Large intestine (tissue), 3 donors: ENCODE measurements at regions not wholly inside any gene's neighbourhood (a gene's known extent, or its start where the extent isn't known, plus 50 kb on each side); places are given as distances from the start of the nearest gene placed in this dataset.

ENCODE experiments used
- DNase-seq, 2 donors: peaks; one replicate each; pipeline versions ENCODE4 v3.0.0 to v3.0.0-alpha.2; 2013
- H3K27ac ChIP-seq: one replicate; pipeline ENCODE4 v1.5.1; 2013; ENCODE audit warnings: low read length
- H3K27me3 ChIP-seq: 2 replicates; pipeline ENCODE4 v1.6.1; 2013; ENCODE audit warnings: low read length; ENCODE audit not compliant: control insufficient read depth, insufficient read depth
- H3K36me3 ChIP-seq: 2 replicates; pipeline ENCODE4 v1.6.1; 2013; ENCODE audit warnings: low read length; ENCODE audit not compliant: control insufficient read depth, insufficient read depth
- H3K4me1 ChIP-seq: one replicate; pipeline ENCODE4 v1.6.1; 2013; ENCODE audit warnings: low read length; ENCODE audit not compliant: control insufficient read depth, insufficient read depth
- H3K4me3 ChIP-seq: one replicate; pipeline ENCODE4 v1.5.1; 2013; ENCODE audit warnings: low read length
- H3K9me3 ChIP-seq: one replicate; pipeline ENCODE4 v1.6.1; 2013; ENCODE audit warnings: mild to moderate bottlenecking, low read depth, low read length, moderate library complexity; ENCODE audit not compliant: control insufficient read depth
- WGBS: methylation state at CpG from one replicate; pipeline ENCODE4 v1.1.5; 2013; ENCODE audit warnings: low lambda C conversion rate; ENCODE audit not compliant: insufficient coverage; 5-methylcytosine and 5-hydroxymethylcytosine counted together

- Histone ChIP-seq H3K36me3 (no peaks in the 10 kb centered on the region), H3K27me3 (peaks cover 2% of the 10 kb centered on the region), H3K4me3 (no peak overlapping the region), H3K9me3 (no peaks in the 10 kb centered on the region), H3K27ac (no peak overlapping the region), H3K4me1 (no peaks in the 10 kb centered on the region)
- no peak for DNase-seq
- 100% methylated on average over 1 of the region's 3 CpGs for WGBS
These were observed 259.0 kb downstream of the PAX3 start for GRCh38 chr2:222039821-222040220.

DNA sequence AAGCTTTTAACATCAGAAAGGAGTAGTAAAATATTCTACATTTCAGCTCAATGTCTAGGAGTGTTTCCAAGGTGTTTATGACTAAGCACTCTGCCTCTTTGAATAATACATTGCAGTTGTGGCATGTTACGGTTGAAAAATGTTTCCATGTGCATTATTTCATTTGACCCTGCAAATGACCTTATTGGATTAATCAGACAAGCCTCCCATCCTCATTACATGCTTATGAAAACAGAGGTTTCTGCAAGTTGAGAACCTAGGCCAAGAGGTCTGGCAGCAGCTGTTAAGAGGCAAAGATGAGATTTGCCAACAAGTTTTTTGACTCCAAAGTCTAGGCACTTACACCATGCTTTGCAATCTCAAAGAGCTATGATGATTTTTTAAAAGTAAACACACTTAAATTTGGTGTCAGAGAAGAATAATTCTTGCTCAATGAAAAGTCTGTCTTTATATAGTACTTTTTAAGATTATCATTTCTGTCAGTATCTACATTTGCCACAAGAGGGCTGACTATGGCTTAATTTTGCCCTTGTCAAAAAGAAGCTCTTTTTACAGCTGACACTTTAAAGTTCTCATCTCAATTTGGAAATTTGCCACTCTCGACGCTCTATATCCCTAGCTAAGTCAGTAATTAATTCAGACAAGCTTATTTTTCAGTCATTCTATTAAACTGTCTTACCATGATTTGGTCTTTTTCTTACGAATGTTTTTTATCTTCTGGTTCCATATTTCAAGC lies 260.6 kb downstream of the PAX3 start:
- Histone ChIP-seq H3K27ac (no peak overlapping the region), H3K4me3 (no peak overlapping the region), H3K27me3 (no peaks in the 10 kb centered on the region), H3K4me1 (no peaks in the 10 kb centered on the region), H3K9me3 (no peaks in the 10 kb centered on the region), H3K36me3 (no peaks in the 10 kb centered on the region)
- DNase-seq: no peak
- 44% methylated on average over 3 of the region's 4 CpGs for WGBS

- no peaks in the 10 kb centered on the region for H3K36me3 ChIP-seq
- no peaks in the 10 kb centered on the region for H3K9me3 ChIP-seq
- DNase-seq: no peak
- H3K4me1 ChIP-seq: no peaks in the 10 kb centered on the region
- no peaks in the 10 kb centered on the region for H3K27me3 ChIP-seq
- WGBS: 100% methylated on average over 1 of the region's 3 CpGs
- no peak overlapping the region for H3K27ac ChIP-seq
- no peak overlapping the region for H3K4me3 ChIP-seq
These were observed 261.6 kb downstream of the PAX3 start for GRCh38 chr2:222037211-222037610.

GRCh38 chr2:222034058-222034457 lies 264.7 kb downstream of the PAX3 start:
- H3K27me3 ChIP-seq: no peaks in the 10 kb centered on the region
- no peaks in the 10 kb centered on the region for H3K4me1 ChIP-seq
- DNase-seq: no peak
- WGBS: 80% methylated on average over 1 of the region's 3 CpGs
- H3K27ac ChIP-seq: no peak overlapping the region
- no peaks in the 10 kb centered on the region for H3K9me3 ChIP-seq
- no peak overlapping the region for H3K4me3 ChIP-seq
- no peaks in the 10 kb centered on the region for H3K36me3 ChIP-seq

DNA sequence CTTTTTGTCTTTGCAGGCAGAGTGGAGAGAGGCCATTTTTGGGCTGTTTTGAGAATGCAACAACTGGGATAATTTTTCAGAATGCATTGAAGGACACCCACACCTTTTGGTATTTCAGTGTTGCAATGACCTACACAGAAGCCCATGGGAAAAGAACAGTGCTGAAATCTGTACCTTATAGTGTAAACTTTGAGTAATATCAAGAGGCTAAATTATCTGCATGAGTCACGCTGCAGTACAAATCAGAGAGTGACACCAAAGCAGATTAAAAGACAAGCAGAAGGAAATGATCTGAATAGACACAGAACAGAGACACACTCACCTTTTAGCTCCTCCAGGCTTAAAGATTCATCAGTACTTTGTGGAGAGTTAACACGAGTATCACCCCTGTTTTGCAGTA lies 265.3 kb downstream of the PAX3 start:
- H3K9me3 ChIP-seq: no peaks in the 10 kb centered on the region
- H3K27ac ChIP-seq: no peak overlapping the region

DNA sequence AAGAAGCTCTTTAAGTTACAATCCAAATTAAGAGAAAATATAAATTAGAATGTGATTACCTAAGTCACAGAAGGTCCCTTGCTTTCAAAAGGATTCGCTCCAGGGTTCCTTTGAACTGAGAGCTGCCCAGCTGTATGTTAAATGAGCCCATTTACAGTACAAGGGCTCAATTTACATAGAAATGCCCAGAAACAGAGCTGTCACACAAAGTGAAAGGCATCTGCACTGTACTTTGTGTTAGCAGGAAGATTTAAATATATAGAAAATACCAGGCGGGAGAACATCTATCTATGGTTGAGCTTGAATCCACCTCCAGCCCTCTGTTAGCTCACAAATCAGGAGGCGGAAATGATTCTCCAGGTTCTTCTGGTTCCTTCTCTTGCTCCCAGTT lies 272.9 kb downstream of the PAX3 start:
- peaks cover 9% of the 10 kb centered on the region for H3K27me3 ChIP-seq
- WGBS: 20% methylated on average over 1 of the region's 3 CpGs
- H3K27ac ChIP-seq: no peak overlapping the region
- H3K36me3 ChIP-seq: no peaks in the 10 kb centered on the region
- H3K4me3 ChIP-seq: no peak overlapping the region
- H3K9me3 ChIP-seq: no peaks in the 10 kb centered on the region
- no peak for DNase-seq
- no peaks in the 10 kb centered on the region for H3K4me1 ChIP-seq

More for the DNA sequence above, 265.3 kb downstream of the PAX3 start:
- Histone ChIP-seq H3K27me3 (no peaks in the 10 kb centered on the region), H3K4me1 (no peaks in the 10 kb centered on the region), H3K4me3 (no peak overlapping the region), H3K36me3 (no peaks in the 10 kb centered on the region)
- WGBS: 71% methylated on average over 1 of the region's 2 CpGs
- no peak for DNase-seq

DNA sequence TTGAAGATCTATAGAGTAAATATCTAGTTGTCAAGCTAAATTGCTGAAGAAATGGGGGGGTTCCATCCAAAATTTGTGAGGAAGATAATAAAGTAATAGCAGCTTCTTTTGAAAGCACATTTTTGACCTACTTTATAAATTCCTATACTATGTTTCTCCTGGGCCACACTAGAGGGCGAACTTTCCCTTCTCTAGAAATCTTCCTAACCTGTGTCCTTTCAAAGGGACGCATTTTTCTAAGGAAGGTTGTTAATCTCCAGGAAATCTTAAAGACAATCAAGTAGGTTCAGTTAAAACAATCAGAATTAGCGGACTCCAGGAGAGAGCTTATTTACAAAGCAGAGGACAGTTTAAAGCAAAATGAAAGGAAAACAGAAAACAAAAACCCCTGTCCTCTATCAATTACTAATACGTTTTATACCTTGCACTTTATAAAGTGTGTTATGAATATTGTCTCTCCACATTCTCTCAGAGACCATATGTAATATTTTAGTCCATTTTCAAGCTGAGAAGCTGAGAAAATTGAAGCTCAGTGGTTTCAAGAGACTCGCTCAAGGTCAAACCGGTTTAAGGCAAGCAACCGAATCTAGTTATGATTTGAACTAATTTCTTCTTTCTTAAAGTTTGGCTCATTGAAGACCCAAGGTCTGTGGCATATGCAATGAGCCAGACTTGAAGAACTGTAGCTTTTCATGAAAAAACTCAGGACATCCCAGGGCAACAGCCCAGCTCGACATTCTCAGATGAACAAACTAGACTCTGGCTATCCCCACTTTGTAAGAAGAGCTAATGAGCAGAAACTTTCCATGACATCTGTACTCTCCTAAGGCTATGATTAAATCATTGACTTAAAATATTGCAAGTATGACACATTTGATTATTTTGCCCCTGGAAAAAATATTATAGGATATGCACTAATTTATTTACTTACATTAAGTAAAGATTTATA lies 273.6 kb downstream of the PAX3 start:
- no peak overlapping the region for H3K27ac ChIP-seq
- DNase-seq: peak; percentile 3 to 22
- 0% methylated on average over 2 of the region's 8 CpGs for WGBS

GRCh38 chr2:222017252-222017850 lies 281.4 kb downstream of the PAX3 start:
- WGBS: 100% methylated on average over 1 of the region's 4 CpGs
- no peak for DNase-seq
- Histone ChIP-seq H3K36me3 (no peaks in the 10 kb centered on the region), H3K27me3 (no peaks in the 10 kb centered on the region), H3K9me3 (no peaks in the 10 kb centered on the region), H3K4me1 (no peaks in the 10 kb centered on the region), H3K4me3 (no peak overlapping the region), H3K27ac (no peak overlapping the region)

More for the DNA sequence above, 273.6 kb downstream of the PAX3 start:
- H3K4me3 ChIP-seq: no peak overlapping the region
- H3K36me3 ChIP-seq: no peaks in the 10 kb centered on the region
- no peaks in the 10 kb centered on the region for H3K9me3 ChIP-seq
- H3K27me3 ChIP-seq: peaks cover 9% of the 10 kb centered on the region
- no peaks in the 10 kb centered on the region for H3K4me1 ChIP-seq

DNA sequence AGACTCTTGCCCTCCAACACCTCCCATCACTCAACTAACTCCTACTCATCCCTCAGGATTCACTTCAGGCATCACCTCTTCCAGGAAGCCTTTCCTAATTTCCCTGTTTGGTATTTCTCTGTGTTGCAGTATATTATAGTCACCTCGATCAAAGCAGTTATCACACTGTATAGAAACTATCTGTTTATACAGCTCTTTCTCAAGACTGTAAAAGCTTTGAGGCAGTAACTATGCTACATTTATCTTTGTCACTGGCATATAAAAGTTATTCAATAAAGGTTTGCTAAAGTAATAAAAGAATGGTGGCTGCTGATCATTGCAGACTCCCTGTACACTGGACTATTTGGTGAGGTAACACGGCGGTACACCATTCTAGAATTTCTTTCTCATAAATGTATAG lies 284.9 kb downstream of the PAX3 start:
- H3K9me3 ChIP-seq: no peaks in the 10 kb centered on the region

DNA sequence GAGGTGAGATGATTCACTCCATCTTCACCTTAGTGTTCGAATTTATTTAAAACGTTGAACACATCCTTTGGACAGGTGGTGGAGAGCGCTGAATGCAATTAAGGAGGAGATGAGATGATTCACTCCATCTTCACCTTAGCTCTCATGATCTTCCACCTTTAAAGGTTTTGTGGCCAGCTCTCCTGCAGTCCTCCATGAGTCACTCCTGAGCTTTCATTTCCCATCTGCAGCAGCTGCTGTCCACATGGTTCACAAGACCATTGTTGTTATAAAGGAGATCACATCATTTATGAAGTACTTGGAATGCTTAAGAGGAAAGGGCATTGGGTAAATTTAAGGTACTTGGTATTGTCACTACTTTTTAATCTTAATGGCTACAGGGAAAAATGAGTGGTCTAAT lies 298.5 kb downstream of the PAX3 start:
- no CpG with 5 or more reads among the region's 3 CpGs for WGBS
- Histone ChIP-seq H3K4me1 (no peaks in the 10 kb centered on the region), H3K4me3 (no peak overlapping the region), H3K9me3 (no peaks in the 10 kb centered on the region), H3K36me3 (no peaks in the 10 kb centered on the region), H3K27ac (no peak overlapping the region), H3K27me3 (peaks cover 3% of the 10 kb centered on the region)
- DNase-seq: no peak

More for the DNA sequence above, 284.9 kb downstream of the PAX3 start:
- WGBS: no CpG with 5 or more reads among the region's 3 CpGs
- no peaks in the 10 kb centered on the region for H3K4me1 ChIP-seq
- peaks cover 3% of the 10 kb centered on the region for H3K27me3 ChIP-seq
- no peaks in the 10 kb centered on the region for H3K36me3 ChIP-seq
- DNase-seq: no peak
- no peak overlapping the region for H3K27ac ChIP-seq
- H3K4me3 ChIP-seq: no peak overlapping the region
